DND-41 (cell line): ENCODE measurements at regions not wholly inside any gene's neighbourhood (a gene's known extent, or its start where the extent isn't known, plus 50 kb on each side); places are given as distances from the start of the nearest gene placed in this dataset.
"Not testable (repeated sequence)": the region's sequence is repeated elsewhere in the genome, so short reads cannot be mapped to it uniquely, and the experiment has no call there.

Experiments
- ATAC-seq: fragments of 200-7000 bp; cut with Tn5 transposase; 3 replicates; pipeline ENCODE4 v1.9.1; 2021; ENCODE audit warnings: low read depth; ENCODE audit not compliant: insufficient read depth
- DNase-seq: peaks from one replicate; pipeline ENCODE4 v3.0.0-alpha.2; 2020
- H2AFZ ChIP-seq: 2 replicates; pipeline ENCODE4 v1.6.0; 2012; ENCODE audit warnings: low read depth, low read length
- H3K27ac ChIP-seq: 2 replicates; pipeline ENCODE4 v1.5.1; 2012; ENCODE audit warnings: low read length, inconsistent platforms
- H3K27me3 ChIP-seq: fragments of 200-600 bp; sonication (generic); 2 replicates; pipeline ENCODE4 v1.6.0; 2012; ENCODE audit warnings: low read length, mild to moderate bottlenecking, inconsistent platforms; ENCODE audit not compliant: insufficient read depth, poor library complexity
- H3K36me3 ChIP-seq: 2 replicates; pipeline ENCODE4 v1.5.1; 2012; ENCODE audit warnings: low read length, inconsistent platforms; ENCODE audit not compliant: insufficient read depth
- H3K4me1 ChIP-seq: 2 replicates; pipeline ENCODE4 v1.5.1; 2012; ENCODE audit warnings: mild to moderate bottlenecking, low read length; ENCODE audit not compliant: insufficient read depth
- H3K4me2 ChIP-seq: 2 replicates; pipeline ENCODE4 v1.6.0; 2012; ENCODE audit warnings: mild to moderate bottlenecking, moderate library complexity, low read length, inconsistent platforms; ENCODE audit not compliant: insufficient read depth
- H3K4me3 ChIP-seq, 2 experiments: fragments of 200-600 bp in 1 of 2; shearing (Covaris generic) in 1 of 2; 2 replicates each; pipeline ENCODE4 v1.5.1; 2012 to 2016; ENCODE audit warnings: inconsistent platforms in 2 of 2, low read length in 2 of 2, mild to moderate bottlenecking in 2 of 2, low read depth in 1 of 2, moderate library complexity in 1 of 2
- H3K79me2 ChIP-seq: 2 replicates; pipeline ENCODE4 v1.6.0; 2012; ENCODE audit warnings: low read length, inconsistent platforms; ENCODE audit not compliant: insufficient read depth
- H3K9ac ChIP-seq: 2 replicates; pipeline ENCODE4 v1.6.0; 2012; ENCODE audit warnings: low read depth, mild to moderate bottlenecking, inconsistent platforms, low read length, moderate library complexity
- H3K9me3 ChIP-seq: 2 replicates; pipeline ENCODE4 v1.5.1; 2012; ENCODE audit warnings: low read length, moderate library complexity, mild to moderate bottlenecking, inconsistent platforms; ENCODE audit not compliant: insufficient read depth, severe bottlenecking
- H4K20me1 ChIP-seq: 2 replicates; pipeline ENCODE4 v1.6.0; 2012; ENCODE audit warnings: low read length; ENCODE audit not compliant: insufficient read depth
- EZH2 ChIP-seq: IDR thresholded peaks from 3 replicates; pipeline ENCODE4 v1.6.1; 2012; ENCODE audit warnings: borderline replicate concordance, low read depth, mild to moderate bottlenecking, moderate library complexity, low read length, inconsistent platforms; ENCODE audit not compliant: severe bottlenecking
- TF ChIP-seq, protein P1 (sequence below): IDR thresholded peaks from 2 replicates; pipeline ENCODE4 v1.5.1; 2012; ENCODE audit warnings: borderline replicate concordance, low read length, moderate library complexity, mild to moderate bottlenecking; ENCODE audit not compliant: poor library complexity, severe bottlenecking; ENCODE audit errors: extremely low read depth

GRCh38 chr9:87026204-87026603, 78.9 kb upstream of the GAS1 start:
- ATAC-seq (no peak), DNase-seq (no peak)
- Histone ChIP-seq H3K9me3 (no peaks in the 10 kb centered on the region), H3K9ac (no peak overlapping the region), H4K20me1 (no peaks in the 10 kb centered on the region), H3K4me2 (no peak overlapping the region), H3K36me3 (no peaks in the 10 kb centered on the region), H3K4me3 (no peak overlapping the region), H3K4me1 (no peaks in the 10 kb centered on the region), H3K27me3 (no peaks in the 10 kb centered on the region), H3K27ac (no peak overlapping the region), H2AFZ (no peak overlapping the region), H3K79me2 (no peaks in the 10 kb centered on the region)
- TF ChIP-seq, protein P1, sequence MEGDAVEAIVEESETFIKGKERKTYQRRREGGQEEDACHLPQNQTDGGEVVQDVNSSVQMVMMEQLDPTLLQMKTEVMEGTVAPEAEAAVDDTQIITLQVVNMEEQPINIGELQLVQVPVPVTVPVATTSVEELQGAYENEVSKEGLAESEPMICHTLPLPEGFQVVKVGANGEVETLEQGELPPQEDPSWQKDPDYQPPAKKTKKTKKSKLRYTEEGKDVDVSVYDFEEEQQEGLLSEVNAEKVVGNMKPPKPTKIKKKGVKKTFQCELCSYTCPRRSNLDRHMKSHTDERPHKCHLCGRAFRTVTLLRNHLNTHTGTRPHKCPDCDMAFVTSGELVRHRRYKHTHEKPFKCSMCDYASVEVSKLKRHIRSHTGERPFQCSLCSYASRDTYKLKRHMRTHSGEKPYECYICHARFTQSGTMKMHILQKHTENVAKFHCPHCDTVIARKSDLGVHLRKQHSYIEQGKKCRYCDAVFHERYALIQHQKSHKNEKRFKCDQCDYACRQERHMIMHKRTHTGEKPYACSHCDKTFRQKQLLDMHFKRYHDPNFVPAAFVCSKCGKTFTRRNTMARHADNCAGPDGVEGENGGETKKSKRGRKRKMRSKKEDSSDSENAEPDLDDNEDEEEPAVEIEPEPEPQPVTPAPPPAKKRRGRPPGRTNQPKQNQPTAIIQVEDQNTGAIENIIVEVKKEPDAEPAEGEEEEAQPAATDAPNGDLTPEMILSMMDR, result no peak
- no peak for TF ChIP-seq EZH2

- H3K79me2 ChIP-seq, H3K4me2 ChIP-seq, H3K36me3 ChIP-seq, H4K20me1 ChIP-seq, H2AFZ ChIP-seq, H3K9me3 ChIP-seq, DNase-seq, H3K27ac ChIP-seq, H3K9ac ChIP-seq, H3K4me1 ChIP-seq, H3K27me3 ChIP-seq, ATAC-seq, H3K4me3 ChIP-seq: not testable (repeated sequence)
These were observed 81.5 kb upstream of the GAS1 start for GRCh38 chr9:87028836-87029235.

- no peaks in the 10 kb centered on the region for H3K36me3 ChIP-seq
- no peak for DNase-seq
- no peaks in the 10 kb centered on the region for H3K4me1 ChIP-seq
- no peak for ATAC-seq
- H3K4me2 ChIP-seq, result no peak overlapping the region
- no peaks in the 10 kb centered on the region for H3K9me3 ChIP-seq
- no peak overlapping the region for H3K27ac ChIP-seq
- H3K27me3 ChIP-seq, result no peaks in the 10 kb centered on the region
- H3K79me2 ChIP-seq, result no peaks in the 10 kb centered on the region
- H2AFZ ChIP-seq, result no peak overlapping the region
- TF ChIP-seq, protein P1, result no peak
- no peak for TF ChIP-seq EZH2
- no peaks in the 10 kb centered on the region for H4K20me1 ChIP-seq
- no peak overlapping the region for H3K9ac ChIP-seq
- no peak overlapping the region for H3K4me3 ChIP-seq
These were observed 82.6 kb upstream of the GAS1 start for GRCh38 chr9:87029905-87030304.

- H2AFZ ChIP-seq, result no peak overlapping the region
- no peaks in the 10 kb centered on the region for H3K27me3 ChIP-seq
- ATAC-seq (no peak), DNase-seq (no peak)
- no peaks in the 10 kb centered on the region for H3K4me1 ChIP-seq
- H3K79me2 ChIP-seq, result no peaks in the 10 kb centered on the region
- no peak overlapping the region for H3K9ac ChIP-seq
- no peaks in the 10 kb centered on the region for H4K20me1 ChIP-seq
- no peak overlapping the region for H3K4me3 ChIP-seq
- H3K27ac ChIP-seq, result no peak overlapping the region
- no peaks in the 10 kb centered on the region for H3K36me3 ChIP-seq
- no peaks in the 10 kb centered on the region for H3K9me3 ChIP-seq
- TF ChIP-seq, protein P1, result no peak
- TF ChIP-seq EZH2, result no peak
- H3K4me2 ChIP-seq, result no peak overlapping the region
These were observed 87.5 kb upstream of the GAS1 start for GRCh38 chr9:87034841-87035240.
